ENCODE measurements at regions not wholly inside any gene's neighbourhood (a gene's known extent, or its start where the extent isn't known, plus 50 kb on each side); places are given as distances from the start of the nearest gene placed in this dataset.

- Histone ChIP-seq H3K27ac (ENCODE audit: low read depth, low read length) (no peak overlapping the region), H3K9me3 (ENCODE audit: control insufficient read depth, insufficient read depth, low read length) (no peaks in the 10 kb centered on the region), H3K4me1 (ENCODE audit: control insufficient read depth, insufficient read depth, low read length) (no peaks in the 10 kb centered on the region), H3K36me3 (ENCODE audit: control insufficient read depth, insufficient read depth, low read length) (no peaks in the 10 kb centered on the region), H3K27me3 (ENCODE audit: control insufficient read depth, insufficient read depth, low read length) (no peaks in the 10 kb centered on the region), H3K4me3 (ENCODE audit: low read depth, low read length) (no peak overlapping the region), H3K9ac (ENCODE audit: low read depth, low read length) (no peak overlapping the region)
Observed at GRCh38 chr1:70517444-70517843, 106.4 kb downstream of the CTH start.

- Histone ChIP-seq H3K4me1 (ENCODE audit: control insufficient read depth, insufficient read depth, low read length) (no peaks in the 10 kb centered on the region), H3K9ac (ENCODE audit: low read depth, low read length) (no peak overlapping the region), H3K27me3 (ENCODE audit: control insufficient read depth, insufficient read depth, low read length) (no peaks in the 10 kb centered on the region), H3K4me3 (ENCODE audit: low read depth, low read length) (no peak overlapping the region), H3K9me3 (ENCODE audit: control insufficient read depth, insufficient read depth, low read length) (no peaks in the 10 kb centered on the region), H3K27ac (ENCODE audit: low read depth, low read length) (no peak overlapping the region), H3K36me3 (ENCODE audit: control insufficient read depth, insufficient read depth, low read length) (no peaks in the 10 kb centered on the region)
Observed at GRCh38 chr1:70518106-70518505, 107.0 kb downstream of the CTH start.

GRCh38 chr1:70528590-70529333, 117.7 kb downstream of the CTH start:
- Histone ChIP-seq H3K27ac (ENCODE audit: low read depth, low read length) (no peak overlapping the region), H3K9me3 (ENCODE audit: control insufficient read depth, insufficient read depth, low read length) (no peaks in the 10 kb centered on the region), H3K4me1 (ENCODE audit: control insufficient read depth, insufficient read depth, low read length) (no peaks in the 10 kb centered on the region), H3K9ac (ENCODE audit: low read depth, low read length) (no peak overlapping the region), H3K4me3 (ENCODE audit: low read depth, low read length) (no peak overlapping the region), H3K27me3 (ENCODE audit: control insufficient read depth, insufficient read depth, low read length) (no peaks in the 10 kb centered on the region), H3K36me3 (ENCODE audit: control insufficient read depth, insufficient read depth, low read length) (no peaks in the 10 kb centered on the region)

GRCh38 chr1:70536708-70537366, 125.8 kb downstream of the CTH start:
- H3K27me3 ChIP-seq (ENCODE audit: control insufficient read depth, insufficient read depth, low read length), result no peaks in the 10 kb centered on the region
- no peaks in the 10 kb centered on the region for H3K9me3 ChIP-seq (ENCODE audit: control insufficient read depth, insufficient read depth, low read length)
- no peak overlapping the region for H3K9ac ChIP-seq (ENCODE audit: low read depth, low read length)
- H3K4me3 ChIP-seq (ENCODE audit: low read depth, low read length), result no peak overlapping the region
- H3K27ac ChIP-seq (ENCODE audit: low read depth, low read length), result no peak overlapping the region
- H3K4me1 ChIP-seq (ENCODE audit: control insufficient read depth, insufficient read depth, low read length), result no peaks in the 10 kb centered on the region
- H3K36me3 ChIP-seq (ENCODE audit: control insufficient read depth, insufficient read depth, low read length), result no peaks in the 10 kb centered on the region

GRCh38 chr1:70537788-70538187, 126.7 kb downstream of the CTH start:
- Histone ChIP-seq H3K4me3 (ENCODE audit: low read depth, low read length) (no peak overlapping the region), H3K27me3 (ENCODE audit: control insufficient read depth, insufficient read depth, low read length) (no peaks in the 10 kb centered on the region), H3K4me1 (ENCODE audit: control insufficient read depth, insufficient read depth, low read length) (no peaks in the 10 kb centered on the region), H3K27ac (ENCODE audit: low read depth, low read length) (no peak overlapping the region), H3K36me3 (ENCODE audit: control insufficient read depth, insufficient read depth, low read length) (no peaks in the 10 kb centered on the region), H3K9ac (ENCODE audit: low read depth, low read length) (no peak overlapping the region), H3K9me3 (ENCODE audit: control insufficient read depth, insufficient read depth, low read length) (no peaks in the 10 kb centered on the region)

GRCh38 chr1:70542030-70542429, 131.0 kb downstream of the CTH start:
- Histone ChIP-seq H3K9me3 (ENCODE audit: control insufficient read depth, insufficient read depth, low read length) (no peaks in the 10 kb centered on the region), H3K9ac (ENCODE audit: low read depth, low read length) (no peak overlapping the region), H3K4me1 (ENCODE audit: control insufficient read depth, insufficient read depth, low read length) (peaks cover 11% of the 10 kb centered on the region), H3K27me3 (ENCODE audit: control insufficient read depth, insufficient read depth, low read length) (no peaks in the 10 kb centered on the region), H3K27ac (ENCODE audit: low read depth, low read length) (no peak overlapping the region), H3K4me3 (ENCODE audit: low read depth, low read length) (no peak overlapping the region), H3K36me3 (ENCODE audit: control insufficient read depth, insufficient read depth, low read length) (no peaks in the 10 kb centered on the region)

- Histone ChIP-seq H3K27me3 (ENCODE audit: control insufficient read depth, insufficient read depth, low read length) (no peaks in the 10 kb centered on the region), H3K4me1 (ENCODE audit: control insufficient read depth, insufficient read depth, low read length) (peaks cover 13% of the 10 kb centered on the region)
Observed at GRCh38 chr1:70542856-70543255, 131.8 kb downstream of the CTH start.

GRCh38 chr1:70546726-70547125, 135.7 kb downstream of the CTH start:
- Histone ChIP-seq H3K27ac (ENCODE audit: low read depth, low read length) (no peak overlapping the region), H3K4me1 (ENCODE audit: control insufficient read depth, insufficient read depth, low read length) (peaks cover 13% of the 10 kb centered on the region), H3K27me3 (ENCODE audit: control insufficient read depth, insufficient read depth, low read length) (no peaks in the 10 kb centered on the region), H3K4me3 (ENCODE audit: low read depth, low read length) (no peak overlapping the region), H3K36me3 (ENCODE audit: control insufficient read depth, insufficient read depth, low read length) (no peaks in the 10 kb centered on the region), H3K9me3 (ENCODE audit: control insufficient read depth, insufficient read depth, low read length) (no peaks in the 10 kb centered on the region), H3K9ac (ENCODE audit: low read depth, low read length) (no peak overlapping the region)

More at GRCh38 chr1:70542856-70543255, 131.8 kb downstream of the CTH start:
- H3K4me3 ChIP-seq (ENCODE audit: low read depth, low read length), result no peak overlapping the region
- H3K9ac ChIP-seq (ENCODE audit: low read depth, low read length), result no peak overlapping the region
- no peak overlapping the region for H3K27ac ChIP-seq (ENCODE audit: low read depth, low read length)
- H3K36me3 ChIP-seq (ENCODE audit: control insufficient read depth, insufficient read depth, low read length), result no peaks in the 10 kb centered on the region
- H3K9me3 ChIP-seq (ENCODE audit: control insufficient read depth, insufficient read depth, low read length), result no peaks in the 10 kb centered on the region

- peaks cover 17% of the 10 kb centered on the region for H3K4me1 ChIP-seq (ENCODE audit: control insufficient read depth, insufficient read depth, low read length)
- H3K36me3 ChIP-seq (ENCODE audit: control insufficient read depth, insufficient read depth, low read length), result no peaks in the 10 kb centered on the region
- H3K27ac ChIP-seq (ENCODE audit: low read depth, low read length), result no peak overlapping the region
- H3K9me3 ChIP-seq (ENCODE audit: control insufficient read depth, insufficient read depth, low read length), result no peaks in the 10 kb centered on the region
- no peak overlapping the region for H3K9ac ChIP-seq (ENCODE audit: low read depth, low read length)
- H3K27me3 ChIP-seq (ENCODE audit: control insufficient read depth, insufficient read depth, low read length), result no peaks in the 10 kb centered on the region
- no peak overlapping the region for H3K4me3 ChIP-seq (ENCODE audit: low read depth, low read length)
Observed at GRCh38 chr1:70552662-70553566, 141.8 kb downstream of the CTH start.

GRCh38 chr1:70553567-70553956, 142.5 kb downstream of the CTH start:
- Histone ChIP-seq H3K36me3 (ENCODE audit: control insufficient read depth, insufficient read depth, low read length) (no peaks in the 10 kb centered on the region), H3K4me1 (ENCODE audit: control insufficient read depth, insufficient read depth, low read length) (peaks cover 17% of the 10 kb centered on the region), H3K27ac (ENCODE audit: low read depth, low read length) (no peak overlapping the region), H3K4me3 (ENCODE audit: low read depth, low read length) (no peak overlapping the region), H3K27me3 (ENCODE audit: control insufficient read depth, insufficient read depth, low read length) (no peaks in the 10 kb centered on the region), H3K9me3 (ENCODE audit: control insufficient read depth, insufficient read depth, low read length) (no peaks in the 10 kb centered on the region), H3K9ac (ENCODE audit: low read depth, low read length) (no peak overlapping the region)

- no peaks in the 10 kb centered on the region for H3K27me3 ChIP-seq (ENCODE audit: control insufficient read depth, insufficient read depth, low read length)
- H3K27ac ChIP-seq (ENCODE audit: low read depth, low read length), result no peak overlapping the region
- H3K4me3 ChIP-seq (ENCODE audit: low read depth, low read length), result no peak overlapping the region
- no peaks in the 10 kb centered on the region for H3K9me3 ChIP-seq (ENCODE audit: control insufficient read depth, insufficient read depth, low read length)
- no peak overlapping the region for H3K9ac ChIP-seq (ENCODE audit: low read depth, low read length)
- H3K4me1 ChIP-seq (ENCODE audit: control insufficient read depth, insufficient read depth, low read length), result peaks cover 17% of the 10 kb centered on the region
- no peaks in the 10 kb centered on the region for H3K36me3 ChIP-seq (ENCODE audit: control insufficient read depth, insufficient read depth, low read length)
Observed at GRCh38 chr1:70554341-70554740, 143.3 kb downstream of the CTH start.
